HG02571 (cell line): ENCODE measurements at regions not wholly inside any gene's neighbourhood (a gene's known extent, or its start where the extent isn't known, plus 50 kb on each side); places are given as distances from the start of the nearest gene placed in this dataset.
"Not testable (repeated sequence)": the region's sequence is repeated elsewhere in the genome, so short reads cannot be mapped to it uniquely, and the experiment has no call there.

Source experiments
- ATAC-seq: cut with Tn5 transposase; IDR thresholded peaks from one replicate; pipeline ENCODE4 v1.9.1; 2021; ENCODE audit warnings: mild to moderate bottlenecking, moderate library complexity; ENCODE audit not compliant: unreplicated experiment

DNA sequence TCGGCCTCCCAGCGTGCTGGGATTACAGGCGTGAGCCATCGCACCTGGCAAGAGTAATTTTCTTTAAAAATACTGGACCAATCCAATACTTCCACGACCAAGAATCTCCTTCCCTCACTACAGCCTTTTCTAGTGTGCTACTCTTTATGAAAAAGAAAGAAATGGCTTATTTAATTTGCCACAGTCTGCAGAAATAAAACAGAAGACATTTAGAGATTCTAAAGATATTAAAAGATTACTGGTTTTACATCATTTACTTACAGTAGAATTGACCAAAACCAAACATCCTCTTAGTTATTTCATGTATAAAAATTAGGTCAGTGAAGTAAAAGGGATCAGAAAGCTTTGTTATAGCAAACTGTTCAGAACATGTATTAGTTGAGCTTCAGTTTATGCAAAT is 679.6 kb downstream of the MAT2B start:
- no peak for ATAC-seq

- no peak for ATAC-seq
These were observed 681.1 kb downstream of the MAT2B start for GRCh38 chr5:164186550-164186949.

- ATAC-seq, result no peak
These were observed 682.4 kb downstream of the MAT2B start for GRCh38 chr5:164187785-164188184.

DNA sequence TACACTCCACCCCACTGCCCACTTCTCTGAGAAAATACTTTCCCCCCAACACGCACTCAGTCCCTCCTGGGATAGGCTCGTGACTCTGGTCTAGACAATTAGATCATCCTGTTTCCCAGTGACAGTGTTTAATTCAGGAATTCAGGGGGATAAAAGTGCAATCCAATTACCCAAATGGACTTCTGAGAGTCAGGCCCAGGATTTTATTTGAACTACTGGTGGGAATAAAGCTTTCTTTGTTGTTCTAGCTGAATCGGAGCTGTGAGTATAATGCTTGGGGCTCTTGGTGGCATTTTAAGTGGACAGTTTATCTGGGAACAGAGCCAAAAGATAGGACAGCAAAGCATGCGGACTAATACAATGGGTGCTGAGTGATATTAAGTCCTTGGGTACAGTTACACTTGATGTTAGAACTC is 683.3 kb downstream of the MAT2B start:
- ATAC-seq, result no peak

DNA sequence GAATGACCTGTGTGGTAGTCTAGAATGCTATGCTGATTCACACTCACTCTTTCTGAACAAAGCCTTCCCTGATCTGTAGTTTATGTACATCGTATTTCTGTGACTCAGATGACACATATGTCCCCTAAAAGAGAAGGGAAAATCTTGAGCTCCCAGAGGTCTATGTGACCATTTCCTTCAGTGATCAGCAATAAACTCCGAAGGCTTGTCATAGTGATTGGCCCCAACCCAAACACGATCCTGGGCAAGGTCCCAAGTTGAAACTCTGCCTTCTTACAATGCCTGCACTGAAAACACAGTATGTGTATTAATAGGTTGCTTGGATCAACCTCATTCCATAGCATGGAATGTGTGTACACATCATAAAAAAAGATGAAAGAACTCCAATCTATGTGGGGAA is 685.8 kb downstream of the MAT2B start:
- no peak for ATAC-seq

GRCh38 chr5:164202338-164202737 is 696.9 kb downstream of the MAT2B start:
- ATAC-seq, result no peak

GRCh38 chr5:164203581-164204225 is 698.3 kb downstream of the MAT2B start:
- ATAC-seq, result no peak

- ATAC-seq, result no peak
These were observed 699.0 kb downstream of the MAT2B start for GRCh38 chr5:164204338-164204946.

- no peak for ATAC-seq
These were observed 700.8 kb downstream of the MAT2B start for GRCh38 chr5:164206196-164206595.

DNA sequence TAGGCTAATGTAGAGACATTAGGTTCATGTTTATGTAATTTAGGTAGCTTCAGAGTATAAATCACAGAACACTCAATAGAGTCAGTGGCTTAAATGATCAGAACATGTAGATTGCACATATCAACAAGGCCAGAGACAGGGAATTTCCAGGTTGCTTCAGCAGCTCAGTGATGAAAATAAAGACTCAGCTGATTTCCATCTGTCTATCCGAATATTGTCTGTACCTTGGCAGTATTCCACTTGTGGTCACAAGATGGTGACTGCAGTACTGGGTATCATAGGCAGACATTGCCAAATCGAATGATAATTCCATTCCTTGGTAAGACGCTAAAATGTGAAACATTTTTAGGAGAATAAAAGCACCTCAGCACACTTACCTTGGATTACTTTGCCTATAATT is 702.2 kb downstream of the MAT2B start:
- ATAC-seq, result no peak

GRCh38 chr5:164210491-164210890 is 705.1 kb downstream of the MAT2B start:
- ATAC-seq, result no peak

DNA sequence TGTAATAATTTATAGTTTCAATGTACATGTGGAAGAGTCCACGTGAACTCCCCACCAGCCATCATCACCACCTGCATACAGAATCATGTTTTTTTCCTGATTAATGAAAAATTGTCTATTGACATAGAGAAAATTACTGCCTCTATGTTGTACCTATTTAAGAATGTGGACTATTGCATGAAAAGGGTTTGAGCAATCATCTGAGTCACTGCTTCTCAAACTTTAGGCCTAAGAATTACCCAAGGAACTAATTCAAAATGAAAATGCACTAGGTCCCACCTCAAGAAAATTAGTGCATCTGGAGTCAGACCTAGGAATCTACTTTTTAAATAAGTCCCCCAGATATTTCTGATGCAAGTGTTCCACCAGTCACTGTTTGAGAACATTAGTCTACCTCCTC is 709.3 kb downstream of the MAT2B start:
- ATAC-seq, result no peak

DNA sequence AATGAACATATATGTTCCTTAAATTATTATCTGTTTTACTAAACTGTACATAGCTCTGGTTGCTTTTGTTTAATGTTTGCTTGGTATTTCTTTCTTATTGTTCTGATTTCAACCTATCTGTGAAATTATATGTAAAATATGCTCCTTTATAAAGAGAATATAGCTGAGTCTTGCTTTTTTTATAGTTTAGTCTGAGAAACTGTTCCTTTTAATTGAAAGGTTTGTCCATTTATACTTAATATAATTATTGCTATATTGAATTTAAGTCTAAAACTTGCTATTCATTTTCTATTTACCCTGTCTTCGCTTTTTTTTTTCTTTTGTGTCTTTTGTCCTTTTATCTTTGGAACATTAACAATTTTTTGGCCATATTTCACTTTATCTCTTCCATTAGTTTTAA is 712.0 kb downstream of the MAT2B start:
- ATAC-seq, result no peak

DNA sequence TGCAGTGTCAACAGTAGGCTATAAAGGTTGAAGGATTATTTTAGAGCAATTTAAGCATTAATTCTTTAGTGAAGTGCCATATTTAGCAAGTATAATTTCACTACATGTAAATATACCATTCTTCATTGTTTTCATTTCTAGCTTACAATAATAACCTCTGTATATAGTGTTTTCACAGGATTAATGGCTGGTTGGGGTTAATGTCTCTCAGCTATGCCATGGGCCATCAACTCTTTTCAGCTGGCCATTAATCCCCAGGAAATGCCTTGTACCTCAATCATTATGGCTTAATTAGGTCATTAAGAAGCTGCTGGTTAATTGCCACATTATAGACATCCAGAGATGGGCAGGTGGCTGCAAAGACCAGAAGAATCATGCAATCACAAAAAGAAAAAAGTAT is 715.1 kb downstream of the MAT2B start:
- no peak for ATAC-seq

DNA sequence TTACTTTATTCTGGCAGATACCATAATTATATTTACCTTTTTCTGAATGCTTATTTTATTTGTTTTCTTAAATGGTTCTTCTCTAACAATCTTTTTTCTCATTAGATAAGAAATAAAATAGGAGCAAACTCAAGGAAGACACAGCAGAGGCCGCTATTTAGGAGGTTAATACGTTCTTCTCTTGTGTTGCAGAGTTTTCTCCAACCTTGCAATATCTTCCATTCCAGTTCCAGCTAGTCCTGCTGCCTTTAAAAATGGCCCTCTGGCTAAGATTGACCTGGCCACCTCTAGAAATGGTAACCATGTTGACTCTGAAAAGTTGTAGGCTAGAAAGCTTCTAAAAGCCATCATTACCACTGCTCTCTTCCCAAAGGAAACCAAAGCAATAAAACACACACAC is 718.8 kb downstream of the MAT2B start:
- no peak for ATAC-seq

- no peak for ATAC-seq
These were observed 719.4 kb downstream of the MAT2B start for GRCh38 chr5:164224772-164225171.

DNA sequence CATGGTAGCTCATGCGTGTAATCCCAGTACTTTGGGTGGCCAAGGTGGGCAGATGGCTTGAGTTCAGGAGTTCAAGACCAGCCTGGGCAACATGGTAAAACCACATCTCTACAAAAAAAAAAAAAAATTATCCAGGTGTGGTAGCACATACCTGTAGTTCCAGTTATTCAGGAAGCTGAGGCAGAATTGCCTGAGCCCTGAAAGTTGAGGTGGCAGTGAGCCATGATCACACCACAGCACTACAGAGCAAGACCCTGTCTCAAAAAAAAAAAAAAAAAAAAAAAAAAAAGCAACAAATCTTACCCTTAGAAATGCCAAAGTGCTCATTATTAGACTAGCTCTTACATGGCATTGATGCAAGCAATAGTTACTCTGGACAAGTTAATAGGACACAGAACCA is 724.9 kb downstream of the MAT2B start:
- ATAC-seq, result no peak

DNA sequence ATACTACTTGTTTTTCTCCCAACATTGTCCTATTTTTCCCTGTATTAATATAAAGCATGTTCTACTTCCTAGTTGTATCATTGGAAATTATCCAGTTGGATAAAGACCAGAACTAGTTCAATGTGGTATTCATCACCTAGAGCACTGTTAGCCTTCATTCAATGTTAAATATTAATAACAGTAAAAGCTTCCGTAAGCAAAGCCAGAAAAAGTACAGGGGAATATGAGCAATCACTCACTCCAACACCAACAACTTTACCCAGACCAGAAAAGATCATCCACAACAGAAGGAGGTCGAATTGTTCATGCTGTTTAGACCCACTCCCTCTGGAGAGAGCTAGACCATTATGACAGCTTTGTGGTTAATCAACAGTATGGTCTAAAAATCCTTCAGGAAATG is 728.4 kb downstream of the MAT2B start:
- no peak for ATAC-seq

- ATAC-seq, result no peak
These were observed 728.9 kb downstream of the MAT2B start for GRCh38 chr5:164234321-164234720.

GRCh38 chr5:164235300-164235891 is 730.0 kb downstream of the MAT2B start:
- no peak for ATAC-seq

GRCh38 chr5:164237486-164237885 is 732.1 kb downstream of the MAT2B start:
- no peak for ATAC-seq

- not testable (repeated sequence) for ATAC-seq
These were observed 746.4 kb downstream of the MAT2B start for GRCh38 chr5:164251781-164252180.

- ATAC-seq, result no peak
These were observed 748.3 kb downstream of the MAT2B start for GRCh38 chr5:164253764-164254163.
